ENCODE measurements at regions not wholly inside any gene's neighbourhood (a gene's known extent, or its start where the extent isn't known, plus 50 kb on each side); places are given as distances from the start of the nearest gene placed in this dataset.

- no peaks in the 10 kb centered on the region for H3K36me3 Mint-ChIP-seq
- H3K27me3 Mint-ChIP-seq = no peaks in the 10 kb centered on the region
- H3K27ac Mint-ChIP-seq = no peak overlapping the region
- DNase-seq (ENCODE audit: extremely low spot score, unreplicated experiment) = no peak
- no peaks in the 10 kb centered on the region for H3K4me1 Mint-ChIP-seq (ENCODE audit: unreplicated experiment)
- peaks cover 5% of the 10 kb centered on the region for H3K9me3 Mint-ChIP-seq
- no peak overlapping the region for H3K4me3 Mint-ChIP-seq
- no peak for TF ChIP-seq CTCF (conservative IDR thresholded peaks at IDR 0.05)
Measured at GRCh38 chrX:113457719-113458118, 617.1 kb upstream of the AMOT start.

- Mint-ChIP-seq H3K9me3 (peaks cover 5% of the 10 kb centered on the region), H3K4me3 (no peak overlapping the region), H3K4me1 (ENCODE audit: unreplicated experiment) (no peaks in the 10 kb centered on the region), H3K36me3 (no peaks in the 10 kb centered on the region), H3K27me3 (no peaks in the 10 kb centered on the region), H3K27ac (no peak overlapping the region)
- TF ChIP-seq CTCF (conservative IDR thresholded peaks at IDR 0.05) = no peak
- DNase-seq (ENCODE audit: extremely low spot score, unreplicated experiment) = no peak
Measured at GRCh38 chrX:113455582-113455981, 615.0 kb upstream of the AMOT start.

- no peak for DNase-seq (ENCODE audit: extremely low spot score, unreplicated experiment)
- no peaks in the 10 kb centered on the region for H3K27me3 Mint-ChIP-seq
- TF ChIP-seq CTCF (conservative IDR thresholded peaks at IDR 0.05) = no peak
- H3K4me3 Mint-ChIP-seq = no peak overlapping the region
- H3K4me1 Mint-ChIP-seq (ENCODE audit: unreplicated experiment) = no peaks in the 10 kb centered on the region
- H3K9me3 Mint-ChIP-seq = peaks cover 5% of the 10 kb centered on the region
- no peaks in the 10 kb centered on the region for H3K36me3 Mint-ChIP-seq
- H3K27ac Mint-ChIP-seq = no peak overlapping the region
Measured at GRCh38 chrX:113429011-113429410, 588.4 kb upstream of the AMOT start.

- Mint-ChIP-seq H3K36me3 (no peaks in the 10 kb centered on the region), H3K27ac (no peak overlapping the region), H3K4me1 (ENCODE audit: unreplicated experiment) (no peaks in the 10 kb centered on the region), H3K4me3 (no peak overlapping the region), H3K9me3 (peaks cover 4% of the 10 kb centered on the region), H3K27me3 (peaks cover 3% of the 10 kb centered on the region)
- DNase-seq (ENCODE audit: extremely low spot score, unreplicated experiment) = no peak
- no peak for TF ChIP-seq CTCF (conservative IDR thresholded peaks at IDR 0.05)
Measured at GRCh38 chrX:113422323-113422722, 581.7 kb upstream of the AMOT start.

- no peak overlapping the region for H3K27ac Mint-ChIP-seq
- TF ChIP-seq CTCF (conservative IDR thresholded peaks at IDR 0.05) = no peak
- no peaks in the 10 kb centered on the region for H3K36me3 Mint-ChIP-seq
- H3K4me3 Mint-ChIP-seq = no peak overlapping the region
- peaks cover 4% of the 10 kb centered on the region for H3K9me3 Mint-ChIP-seq
- no peaks in the 10 kb centered on the region for H3K4me1 Mint-ChIP-seq (ENCODE audit: unreplicated experiment)
- DNase-seq (ENCODE audit: extremely low spot score, unreplicated experiment) = no peak
- peaks cover 3% of the 10 kb centered on the region for H3K27me3 Mint-ChIP-seq
Measured at GRCh38 chrX:113421432-113421831, 580.8 kb upstream of the AMOT start.

GRCh38 chrX:113412106-113412505 is 571.5 kb upstream of the AMOT start:
- Mint-ChIP-seq H3K27me3 (no peaks in the 10 kb centered on the region), H3K4me3 (no peak overlapping the region), H3K36me3 (no peaks in the 10 kb centered on the region), H3K4me1 (ENCODE audit: unreplicated experiment) (no peaks in the 10 kb centered on the region), H3K9me3 (no peaks in the 10 kb centered on the region), H3K27ac (no peak overlapping the region)
- no peak for DNase-seq (ENCODE audit: extremely low spot score, unreplicated experiment)
- TF ChIP-seq CTCF (conservative IDR thresholded peaks at IDR 0.05) = no peak
